AML-193 (cell line): ENCODE measurements at regions not wholly inside any gene's neighbourhood (a gene's known extent, or its start where the extent isn't known, plus 50 kb on each side); places are given as distances from the start of the nearest gene placed in this dataset.
"Not testable (repeated sequence)": the region's sequence is repeated elsewhere in the genome, so short reads cannot be mapped to it uniquely, and the experiment has no call there.

Experiments
- DNase-seq, 2 experiments: peaks; one replicate each; lab custom pipeline; 2025; lab: John Stamatoyannopoulos, UW

- no peak for DNase-seq
Measured at GRCh38 chr4:123600987-123601904, 204.7 kb downstream of the SPRY1 start.

- no peak for DNase-seq
Measured at GRCh38 chr4:123602007-123602406, 205.4 kb downstream of the SPRY1 start.

GRCh38 chr4:123603165-123603564 lies 206.6 kb downstream of the SPRY1 start:
- DNase-seq: no peak

GRCh38 chr4:123605797-123606196 lies 209.2 kb downstream of the SPRY1 start:
- not testable (repeated sequence) for DNase-seq

GRCh38 chr4:123606336-123606735 lies 209.7 kb downstream of the SPRY1 start:
- no peak for DNase-seq

- peak; percentile 8 to 47 for DNase-seq
Measured at GRCh38 chr4:123606946-123607542, 210.4 kb downstream of the SPRY1 start.

GRCh38 chr4:123609829-123610228 lies 213.2 kb downstream of the SPRY1 start:
- DNase-seq: no peak

GRCh38 chr4:123613586-123614344 lies 217.2 kb downstream of the SPRY1 start:
- DNase-seq: no peak

GRCh38 chr4:123615901-123616300 lies 219.3 kb downstream of the SPRY1 start:
- no peak for DNase-seq

- peak; percentile 89 to 94 for DNase-seq
Measured at GRCh38 chr4:123616951-123617461, 220.4 kb downstream of the SPRY1 start.

GRCh38 chr4:123617791-123618190 lies 221.2 kb downstream of the SPRY1 start:
- no peak for DNase-seq

- DNase-seq: peak; percentile 43 to 54
Measured at GRCh38 chr4:123618606-123619005, 222.0 kb downstream of the SPRY1 start.

GRCh38 chr4:123619326-123619725 lies 222.7 kb downstream of the SPRY1 start:
- no peak for DNase-seq

GRCh38 chr4:123619895-123620294 lies 223.3 kb downstream of the SPRY1 start:
- no peak for DNase-seq

- peak; percentile 18 to 31 for DNase-seq
Measured at GRCh38 chr4:123621072-123621705, 224.6 kb downstream of the SPRY1 start.

- DNase-seq: no peak
Measured at GRCh38 chr4:123622572-123622971, 226.0 kb downstream of the SPRY1 start.

GRCh38 chr4:123623611-123624010 lies 227.0 kb downstream of the SPRY1 start:
- no peak for DNase-seq

- no peak for DNase-seq
Measured at GRCh38 chr4:123624959-123625358, 228.4 kb downstream of the SPRY1 start.

- DNase-seq: no peak
Measured at GRCh38 chr4:123628288-123628687, 231.7 kb downstream of the SPRY1 start.

GRCh38 chr4:123631786-123632692 lies 235.4 kb downstream of the SPRY1 start:
- DNase-seq: no peak

- DNase-seq: no peak
Measured at GRCh38 chr4:123632693-123633030, 236.1 kb downstream of the SPRY1 start.
